ENCODE measurements at regions not wholly inside any gene's neighbourhood (a gene's known extent, or its start where the extent isn't known, plus 50 kb on each side); places are given as distances from the start of the nearest gene placed in this dataset.

DNA sequence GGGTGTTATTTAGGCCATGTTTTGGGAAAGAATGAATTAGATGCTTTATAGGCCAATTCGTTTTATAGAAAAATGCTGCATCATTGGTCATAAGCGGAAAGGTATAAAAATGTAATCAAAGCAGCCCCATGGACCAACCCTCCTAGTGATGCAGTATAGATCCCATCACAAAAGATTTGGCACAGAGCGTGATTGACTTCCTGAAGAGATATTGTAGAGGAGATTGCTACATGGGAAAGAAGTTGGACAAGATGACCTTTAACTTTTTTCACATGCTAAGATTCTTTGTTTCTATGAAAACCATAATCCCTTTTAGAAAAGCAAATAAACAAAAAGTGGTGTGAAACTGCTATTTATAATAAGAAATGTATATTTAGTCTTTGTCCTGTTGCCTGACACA is 136.5 kb upstream of the FNDC3A start (continued):
- TF ChIP-seq, protein P1, sequence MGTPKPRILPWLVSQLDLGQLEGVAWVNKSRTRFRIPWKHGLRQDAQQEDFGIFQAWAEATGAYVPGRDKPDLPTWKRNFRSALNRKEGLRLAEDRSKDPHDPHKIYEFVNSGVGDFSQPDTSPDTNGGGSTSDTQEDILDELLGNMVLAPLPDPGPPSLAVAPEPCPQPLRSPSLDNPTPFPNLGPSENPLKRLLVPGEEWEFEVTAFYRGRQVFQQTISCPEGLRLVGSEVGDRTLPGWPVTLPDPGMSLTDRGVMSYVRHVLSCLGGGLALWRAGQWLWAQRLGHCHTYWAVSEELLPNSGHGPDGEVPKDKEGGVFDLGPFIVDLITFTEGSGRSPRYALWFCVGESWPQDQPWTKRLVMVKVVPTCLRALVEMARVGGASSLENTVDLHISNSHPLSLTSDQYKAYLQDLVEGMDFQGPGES (IDR thresholded peaks at IDR 0.05; ENCODE audit: low read depth, low read length): no peak
- TF ChIP-seq FOSL2 (IDR thresholded peaks at IDR 0.05; ENCODE audit: borderline replicate concordance, low read depth) (no peak), CHD2 (IDR thresholded peaks at IDR 0.05; ENCODE audit: low read length, partially characterized antibody) (no peak)

DNA sequence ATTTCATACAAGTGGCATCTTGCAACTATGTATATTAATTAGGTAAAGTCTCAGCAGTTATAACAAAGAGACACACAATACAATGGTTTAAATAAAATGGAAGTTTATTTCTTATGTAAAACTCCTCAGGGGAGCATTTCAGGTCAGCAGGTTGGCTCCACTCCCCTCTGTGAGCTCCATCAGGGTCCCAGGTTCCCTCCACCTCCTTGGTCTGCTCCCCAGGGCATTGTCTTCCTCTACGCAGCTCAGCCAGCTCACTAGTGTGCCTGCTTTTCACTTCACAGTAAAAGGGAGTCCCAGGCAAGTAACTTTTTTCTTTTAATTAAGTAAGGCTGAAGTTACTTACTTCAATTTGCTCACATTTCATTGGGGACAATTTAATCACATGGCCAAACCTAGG is 135.3 kb upstream of the FNDC3A start:
- no peaks in the 10 kb centered on the region for H3K4me1 ChIP-seq (ENCODE audit: control insufficient read depth in 1 of 2, insufficient read depth in 2 of 2, low read depth in 1 of 2, low read length in 1 of 2)
- no peaks in the 10 kb centered on the region for H3K36me3 ChIP-seq (replicated peaks in 1 of 2; ENCODE audit: control insufficient read depth in 1 of 2, insufficient read depth in 2 of 2, low read length in 1 of 2)
- POLR2A ChIA-PET: no interaction called here
- no peak for DNase-seq
- H3F3A ChIP-seq (replicated peaks; ENCODE audit: insufficient read depth): no peaks in the 10 kb centered on the region
- CTCF ChIA-PET: no interaction called here
- H3K9me2 ChIP-seq: no peaks in the 10 kb centered on the region
- H3K27ac ChIP-seq (ENCODE audit: low read depth in 2 of 2, low read length in 1 of 2): no peak overlapping the region
- H3K4me3 ChIP-seq (ENCODE audit: low read depth in 2 of 2, low read length in 1 of 2): no peak overlapping the region
- no peak overlapping the region for H3K4me2 ChIP-seq
- WGBS (ENCODE audit: low lambda C conversion rate): 92% methylated on average over 1 of the region's 1 CpG
- H3K27me3 ChIP-seq (ENCODE audit: insufficient read depth): no peaks in the 10 kb centered on the region
- H4K20me1 ChIP-seq (ENCODE audit: insufficient read depth): no peaks in the 10 kb centered on the region
- no peaks in the 10 kb centered on the region for H3K79me2 ChIP-seq (ENCODE audit: insufficient read depth)
- H2AFZ ChIP-seq (ENCODE audit: low read depth): no peak overlapping the region
- H3K9ac ChIP-seq: no peak overlapping the region
- TF ChIP-seq, protein P2, sequence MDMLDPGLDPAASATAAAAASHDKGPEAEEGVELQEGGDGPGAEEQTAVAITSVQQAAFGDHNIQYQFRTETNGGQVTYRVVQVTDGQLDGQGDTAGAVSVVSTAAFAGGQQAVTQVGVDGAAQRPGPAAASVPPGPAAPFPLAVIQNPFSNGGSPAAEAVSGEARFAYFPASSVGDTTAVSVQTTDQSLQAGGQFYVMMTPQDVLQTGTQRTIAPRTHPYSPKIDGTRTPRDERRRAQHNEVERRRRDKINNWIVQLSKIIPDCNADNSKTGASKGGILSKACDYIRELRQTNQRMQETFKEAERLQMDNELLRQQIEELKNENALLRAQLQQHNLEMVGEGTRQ (IDR thresholded peaks at IDR 0.05; ENCODE audit: borderline replicate concordance, low read depth, low read length): no peak
- TF ChIP-seq, protein P3, sequence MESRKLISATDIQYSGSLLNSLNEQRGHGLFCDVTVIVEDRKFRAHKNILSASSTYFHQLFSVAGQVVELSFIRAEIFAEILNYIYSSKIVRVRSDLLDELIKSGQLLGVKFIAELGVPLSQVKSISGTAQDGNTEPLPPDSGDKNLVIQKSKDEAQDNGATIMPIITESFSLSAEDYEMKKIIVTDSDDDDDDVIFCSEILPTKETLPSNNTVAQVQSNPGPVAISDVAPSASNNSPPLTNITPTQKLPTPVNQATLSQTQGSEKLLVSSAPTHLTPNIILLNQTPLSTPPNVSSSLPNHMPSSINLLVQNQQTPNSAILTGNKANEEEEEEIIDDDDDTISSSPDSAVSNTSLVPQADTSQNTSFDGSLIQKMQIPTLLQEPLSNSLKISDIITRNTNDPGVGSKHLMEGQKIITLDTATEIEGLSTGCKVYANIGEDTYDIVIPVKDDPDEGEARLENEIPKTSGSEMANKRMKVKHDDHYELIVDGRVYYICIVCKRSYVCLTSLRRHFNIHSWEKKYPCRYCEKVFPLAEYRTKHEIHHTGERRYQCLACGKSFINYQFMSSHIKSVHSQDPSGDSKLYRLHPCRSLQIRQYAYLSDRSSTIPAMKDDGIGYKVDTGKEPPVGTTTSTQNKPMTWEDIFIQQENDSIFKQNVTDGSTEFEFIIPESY (IDR thresholded peaks at IDR 0.05; ENCODE audit: borderline replicate concordance, low read depth): no peak
- TF ChIP-seq, protein P4, sequence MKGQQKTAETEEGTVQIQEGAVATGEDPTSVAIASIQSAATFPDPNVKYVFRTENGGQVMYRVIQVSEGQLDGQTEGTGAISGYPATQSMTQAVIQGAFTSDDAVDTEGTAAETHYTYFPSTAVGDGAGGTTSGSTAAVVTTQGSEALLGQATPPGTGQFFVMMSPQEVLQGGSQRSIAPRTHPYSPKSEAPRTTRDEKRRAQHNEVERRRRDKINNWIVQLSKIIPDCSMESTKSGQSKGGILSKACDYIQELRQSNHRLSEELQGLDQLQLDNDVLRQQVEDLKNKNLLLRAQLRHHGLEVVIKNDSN (IDR thresholded peaks at IDR 0.05; ENCODE audit: borderline replicate concordance, low read depth): no peak
- no peaks in the 10 kb centered on the region for H3K9me3 ChIP-seq

DNA sequence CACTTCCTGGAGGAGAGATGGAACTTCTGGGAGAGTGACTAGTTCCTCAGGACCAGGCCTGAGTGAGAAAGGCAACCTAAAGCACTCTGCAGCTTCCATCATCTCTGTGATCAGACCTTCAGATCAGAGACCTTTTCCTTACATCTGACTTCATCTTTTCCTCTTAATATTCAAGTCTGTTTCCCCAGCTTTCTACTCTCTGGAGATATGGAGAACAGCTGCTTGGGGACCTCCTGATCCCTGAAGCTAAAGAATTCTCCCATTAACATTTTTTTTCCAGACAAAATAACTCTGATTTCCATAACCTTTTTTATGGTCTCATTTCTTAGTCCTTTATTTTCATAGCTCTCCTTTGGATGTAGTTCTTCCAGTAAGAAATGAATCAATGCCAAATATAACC is 133.4 kb upstream of the FNDC3A start:
- ChIA-PET POLR2A (no interaction called here), CTCF (no interaction called here)
- DNase-seq: no peak
- H3K9me3 ChIP-seq: no peaks in the 10 kb centered on the region
- no peaks in the 10 kb centered on the region for H3K27me3 ChIP-seq (ENCODE audit: insufficient read depth)
- no peak overlapping the region for H3K4me3 ChIP-seq (ENCODE audit: low read depth in 2 of 2, low read length in 1 of 2)
- H3F3A ChIP-seq (replicated peaks; ENCODE audit: insufficient read depth): no peaks in the 10 kb centered on the region
- no peak overlapping the region for H3K27ac ChIP-seq (ENCODE audit: low read depth in 2 of 2, low read length in 1 of 2)
- no peak overlapping the region for H2AFZ ChIP-seq (ENCODE audit: low read depth)
- no peaks in the 10 kb centered on the region for H4K20me1 ChIP-seq (ENCODE audit: insufficient read depth)
- no peak overlapping the region for H3K9ac ChIP-seq
- no peaks in the 10 kb centered on the region for H3K79me2 ChIP-seq (ENCODE audit: insufficient read depth)
- H3K9me2 ChIP-seq: no peaks in the 10 kb centered on the region
- no peaks in the 10 kb centered on the region for H3K4me1 ChIP-seq (ENCODE audit: control insufficient read depth in 1 of 2, insufficient read depth in 2 of 2, low read depth in 1 of 2, low read length in 1 of 2)
- no peak overlapping the region for H3K4me2 ChIP-seq
- H3K36me3 ChIP-seq (replicated peaks in 1 of 2; ENCODE audit: control insufficient read depth in 1 of 2, insufficient read depth in 2 of 2, low read length in 1 of 2): no peaks in the 10 kb centered on the region
- TF ChIP-seq, protein P5, sequence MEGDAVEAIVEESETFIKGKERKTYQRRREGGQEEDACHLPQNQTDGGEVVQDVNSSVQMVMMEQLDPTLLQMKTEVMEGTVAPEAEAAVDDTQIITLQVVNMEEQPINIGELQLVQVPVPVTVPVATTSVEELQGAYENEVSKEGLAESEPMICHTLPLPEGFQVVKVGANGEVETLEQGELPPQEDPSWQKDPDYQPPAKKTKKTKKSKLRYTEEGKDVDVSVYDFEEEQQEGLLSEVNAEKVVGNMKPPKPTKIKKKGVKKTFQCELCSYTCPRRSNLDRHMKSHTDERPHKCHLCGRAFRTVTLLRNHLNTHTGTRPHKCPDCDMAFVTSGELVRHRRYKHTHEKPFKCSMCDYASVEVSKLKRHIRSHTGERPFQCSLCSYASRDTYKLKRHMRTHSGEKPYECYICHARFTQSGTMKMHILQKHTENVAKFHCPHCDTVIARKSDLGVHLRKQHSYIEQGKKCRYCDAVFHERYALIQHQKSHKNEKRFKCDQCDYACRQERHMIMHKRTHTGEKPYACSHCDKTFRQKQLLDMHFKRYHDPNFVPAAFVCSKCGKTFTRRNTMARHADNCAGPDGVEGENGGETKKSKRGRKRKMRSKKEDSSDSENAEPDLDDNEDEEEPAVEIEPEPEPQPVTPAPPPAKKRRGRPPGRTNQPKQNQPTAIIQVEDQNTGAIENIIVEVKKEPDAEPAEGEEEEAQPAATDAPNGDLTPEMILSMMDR (IDR thresholded peaks at IDR 0.05): no peak
- TF ChIP-seq MXI1 (IDR thresholded peaks at IDR 0.05; ENCODE audit: low read depth, low read length): no peak
- TF ChIP-seq SIN3A (IDR thresholded peaks at IDR 0.05; ENCODE audit: borderline replicate concordance, low read depth, low read length): no peak
- no peak for TF ChIP-seq FOSL2 (IDR thresholded peaks at IDR 0.05; ENCODE audit: borderline replicate concordance, low read depth)
- no peak for TF ChIP-seq EZH2phosphoT487 (IDR thresholded peaks at IDR 0.05; ENCODE audit: borderline replicate concordance, low read depth)
- no peak for TF ChIP-seq MEF2A (IDR thresholded peaks at IDR 0.05; ENCODE audit: borderline replicate concordance, low read depth)
- no peak for TF ChIP-seq RFX5 (IDR thresholded peaks at IDR 0.05; ENCODE audit: low read length)
- TF ChIP-seq NRF1 (IDR thresholded peaks at IDR 0.05; ENCODE audit: low read depth, low read length): no peak
- TF ChIP-seq, protein P6, sequence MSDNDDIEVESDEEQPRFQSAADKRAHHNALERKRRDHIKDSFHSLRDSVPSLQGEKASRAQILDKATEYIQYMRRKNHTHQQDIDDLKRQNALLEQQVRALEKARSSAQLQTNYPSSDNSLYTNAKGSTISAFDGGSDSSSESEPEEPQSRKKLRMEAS (IDR thresholded peaks at IDR 0.05; ENCODE audit: low read depth): no peak
- no peak for TF ChIP-seq YY1 (IDR thresholded peaks at IDR 0.05; ENCODE audit: low read depth)
- no peak for TF ChIP-seq RXRA (IDR thresholded peaks at IDR 0.05; ENCODE audit: borderline replicate concordance, low read depth)
- TF ChIP-seq, protein P7, sequence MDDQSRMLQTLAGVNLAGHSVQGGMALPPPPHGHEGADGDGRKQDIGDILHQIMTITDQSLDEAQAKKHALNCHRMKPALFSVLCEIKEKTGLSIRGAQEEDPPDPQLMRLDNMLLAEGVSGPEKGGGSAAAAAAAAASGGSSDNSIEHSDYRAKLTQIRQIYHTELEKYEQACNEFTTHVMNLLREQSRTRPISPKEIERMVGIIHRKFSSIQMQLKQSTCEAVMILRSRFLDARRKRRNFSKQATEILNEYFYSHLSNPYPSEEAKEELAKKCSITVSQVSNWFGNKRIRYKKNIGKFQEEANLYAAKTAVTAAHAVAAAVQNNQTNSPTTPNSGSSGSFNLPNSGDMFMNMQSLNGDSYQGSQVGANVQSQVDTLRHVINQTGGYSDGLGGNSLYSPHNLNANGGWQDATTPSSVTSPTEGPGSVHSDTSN (IDR thresholded peaks at IDR 0.05): no peak
